GM19035 (cell line): ENCODE measurements at regions not wholly inside any gene's neighbourhood (a gene's known extent, or its start where the extent isn't known, plus 50 kb on each side); places are given as distances from the start of the nearest gene placed in this dataset.
A peak's percentile ranks its signal among the peaks of the same experiment; 100 is the strongest.

Source experiments
- ATAC-seq: cut with Tn5 transposase; IDR thresholded peaks from one replicate; pipeline ENCODE4 v1.9.1; 2021; ENCODE audit not compliant: unreplicated experiment

DNA sequence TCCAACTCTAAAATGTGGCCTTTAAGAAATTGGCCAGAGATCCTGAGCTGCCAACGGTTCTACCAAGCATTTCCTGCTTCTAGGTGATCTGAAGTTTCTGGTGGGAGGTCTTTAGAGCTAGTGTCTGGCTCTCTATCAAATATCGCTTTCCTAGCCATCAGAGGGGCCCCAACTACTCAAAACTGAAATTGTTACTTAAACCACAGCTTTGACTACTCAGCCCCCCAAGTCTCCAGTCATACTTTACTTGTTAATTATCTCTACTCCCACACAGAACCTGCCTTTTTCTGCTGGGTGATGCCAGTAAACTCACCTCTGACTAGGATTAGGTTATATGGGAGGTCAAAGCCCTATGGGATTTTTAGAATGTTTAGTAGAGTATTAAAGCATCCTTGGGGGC lies 95.1 kb downstream of the FASLG start:
- no peak for ATAC-seq

DNA sequence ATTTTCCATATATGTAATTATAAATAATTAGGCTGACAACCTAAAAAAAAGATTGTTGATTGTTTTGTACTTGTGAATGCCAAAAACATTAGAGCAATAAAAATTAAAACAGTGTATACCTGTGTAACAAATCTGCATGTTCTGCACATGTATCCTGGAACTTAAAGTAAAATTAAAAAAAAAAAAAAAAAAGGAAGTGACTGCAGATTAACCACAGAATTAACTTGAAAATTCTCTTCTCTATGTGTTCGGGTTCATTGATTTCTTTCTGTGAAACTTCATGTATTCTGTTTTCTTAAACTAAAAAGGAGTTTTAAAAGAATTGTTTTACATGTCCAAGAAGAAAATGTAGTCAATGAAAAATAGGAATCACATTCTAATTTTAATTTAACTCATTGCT lies 95.7 kb downstream of the FASLG start:
- no peak for ATAC-seq

DNA sequence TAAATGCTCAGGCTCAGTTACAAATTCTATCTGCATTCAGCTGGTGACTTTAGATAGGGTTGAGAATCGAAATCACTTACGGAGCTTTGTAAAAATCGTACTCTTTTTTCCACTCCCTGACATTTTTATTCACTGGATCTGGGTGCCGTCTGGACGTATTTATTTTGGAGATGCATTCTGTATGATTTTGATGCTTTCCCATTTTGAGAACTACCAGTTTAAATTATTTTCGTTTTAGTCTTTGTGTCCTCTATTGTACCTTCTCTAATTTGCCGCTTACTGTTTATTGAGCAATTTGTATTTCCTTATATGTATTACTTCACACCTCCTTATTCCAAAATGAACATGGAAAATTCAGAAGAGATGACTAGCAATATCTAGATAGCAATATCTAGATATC lies 96.2 kb downstream of the FASLG start:
- ATAC-seq: no peak

DNA sequence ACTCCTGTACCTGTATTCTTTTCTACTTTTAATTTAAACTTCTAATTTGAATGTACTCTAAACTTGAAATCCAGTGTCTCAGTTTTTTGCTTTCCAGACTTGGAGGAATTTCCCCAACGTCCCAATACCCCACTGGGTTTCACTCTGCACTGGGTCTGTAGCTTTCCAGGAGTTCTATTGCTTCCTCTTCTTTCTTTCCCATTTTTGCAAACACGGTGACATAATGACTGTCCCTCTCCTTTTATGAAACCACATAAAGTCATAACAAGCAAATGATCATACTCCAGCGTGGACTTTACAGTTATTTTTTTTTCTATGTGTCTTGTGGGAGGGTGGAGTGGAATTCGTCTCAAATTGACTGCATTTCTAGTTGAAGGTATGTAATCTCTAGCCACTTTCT lies 97.1 kb downstream of the FASLG start:
- ATAC-seq: no peak

DNA sequence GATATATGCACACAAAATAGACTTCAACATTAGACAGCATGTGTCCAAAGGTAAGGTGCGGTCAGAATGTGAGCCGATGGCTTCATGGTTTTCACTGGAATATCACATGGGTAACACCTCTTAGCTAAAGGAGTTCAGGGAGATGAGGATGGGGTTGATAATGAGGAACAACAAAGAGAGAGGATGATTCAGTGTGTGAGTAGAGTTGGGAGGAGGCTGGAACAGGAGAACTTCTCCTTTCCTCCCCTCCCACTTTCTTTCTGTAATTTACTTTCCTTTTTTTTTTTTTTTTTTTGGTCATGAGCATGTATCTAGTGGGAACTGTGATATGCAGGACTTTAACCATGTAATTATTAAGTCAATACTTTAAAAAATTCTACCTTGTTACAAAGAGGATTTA lies 99.4 kb downstream of the FASLG start:
- ATAC-seq: no peak

DNA sequence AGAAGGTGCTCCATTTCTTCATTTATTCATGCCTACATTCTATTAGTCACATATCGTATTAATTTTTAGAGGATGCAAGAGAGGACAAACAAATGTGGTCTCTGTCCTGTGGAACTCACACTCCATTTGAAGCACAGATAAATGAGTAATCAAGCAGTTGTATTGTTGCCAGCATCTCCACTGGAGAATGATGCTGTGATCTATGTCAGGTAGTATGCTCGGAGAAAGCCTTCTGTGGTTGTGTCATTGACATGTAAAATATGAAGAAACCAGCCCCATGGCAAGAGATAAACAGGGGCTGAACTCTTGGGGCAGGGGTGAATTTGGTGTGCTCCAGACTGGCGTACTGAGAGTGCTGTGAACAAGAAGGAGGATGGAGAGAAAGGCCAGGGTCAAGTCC lies 101.2 kb downstream of the FASLG start:
- ATAC-seq: no peak

DNA sequence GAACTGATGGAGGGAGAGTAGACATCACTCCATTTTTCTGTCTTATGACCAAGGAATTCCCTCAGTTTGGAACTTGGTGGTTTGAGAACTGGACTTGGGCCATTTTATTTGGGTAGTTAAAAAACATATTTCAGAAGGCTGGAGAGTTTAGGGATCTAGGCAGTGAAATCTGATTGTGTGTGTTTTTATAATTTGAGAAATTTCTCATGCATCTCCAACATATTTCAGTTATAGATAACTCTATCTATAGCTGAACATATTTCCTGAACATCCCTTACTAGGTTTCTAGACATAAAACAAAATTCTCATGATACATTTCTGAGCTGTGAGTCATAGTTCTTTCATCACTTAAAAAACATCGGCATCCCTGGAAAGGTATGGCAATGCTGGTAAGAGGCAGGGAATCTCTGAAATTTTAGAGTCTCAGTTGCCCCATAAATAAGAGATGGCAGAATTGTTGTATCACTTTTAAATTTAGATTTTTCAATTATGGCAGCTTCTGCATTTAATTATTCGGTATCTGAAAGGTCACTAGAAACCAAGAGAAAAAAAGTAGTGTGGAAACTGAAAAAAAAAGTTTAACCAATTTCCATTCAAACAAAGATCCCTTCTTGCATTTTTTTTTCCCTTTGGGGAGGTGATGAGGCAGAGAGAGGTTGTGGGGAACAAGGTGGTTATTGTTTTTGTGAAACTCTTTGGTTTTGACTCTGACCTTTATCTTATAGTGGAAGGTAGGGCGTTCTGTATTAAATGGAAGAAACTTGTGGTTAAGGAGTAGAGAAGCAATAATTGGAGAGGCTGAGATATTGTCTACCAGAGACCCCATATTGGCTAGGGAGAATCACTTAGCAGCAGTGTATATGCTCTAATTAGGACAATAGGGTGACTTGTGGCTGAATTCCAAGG lies 102.9 kb downstream of the FASLG start:
- ATAC-seq: no peak

DNA sequence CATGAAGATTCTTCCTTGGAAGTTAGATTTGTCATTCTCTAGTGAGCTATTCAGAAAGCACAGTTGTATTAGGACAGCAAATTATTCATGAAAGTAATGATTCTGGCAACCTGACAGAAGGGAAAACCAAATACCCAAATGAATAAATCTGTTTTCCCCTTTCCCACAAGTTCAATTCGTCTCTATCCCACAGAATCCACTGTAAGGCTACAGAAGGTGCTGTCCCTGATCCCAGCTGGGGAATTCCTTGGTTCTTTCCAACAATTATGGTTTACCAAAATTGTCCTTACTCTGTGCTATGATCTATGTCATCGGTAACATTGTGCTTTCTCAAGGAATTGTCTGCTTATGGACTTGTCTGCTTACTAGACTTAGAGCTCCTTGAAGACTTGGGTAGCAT lies 104.2 kb downstream of the FASLG start:
- no peak for ATAC-seq

DNA sequence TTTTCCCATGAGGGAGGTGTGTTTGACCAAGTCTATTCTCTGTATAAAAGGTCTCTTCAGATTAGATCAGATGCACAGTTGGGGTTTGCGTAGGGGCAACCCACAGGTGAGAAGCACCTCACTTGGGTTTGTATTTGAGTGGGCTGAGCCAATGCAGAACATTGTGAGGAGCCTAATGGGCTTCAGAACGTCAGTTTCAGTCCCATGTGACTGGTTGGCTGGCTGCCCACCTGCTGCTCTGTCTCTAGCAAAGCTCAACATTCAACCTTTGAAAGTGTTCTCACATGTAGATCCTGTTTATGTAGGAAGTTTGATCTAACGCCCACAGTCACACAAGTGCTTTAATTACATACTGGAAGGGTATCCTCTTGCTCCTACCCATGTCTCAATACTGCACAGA lies 105.5 kb downstream of the FASLG start:
- no peak for ATAC-seq

DNA sequence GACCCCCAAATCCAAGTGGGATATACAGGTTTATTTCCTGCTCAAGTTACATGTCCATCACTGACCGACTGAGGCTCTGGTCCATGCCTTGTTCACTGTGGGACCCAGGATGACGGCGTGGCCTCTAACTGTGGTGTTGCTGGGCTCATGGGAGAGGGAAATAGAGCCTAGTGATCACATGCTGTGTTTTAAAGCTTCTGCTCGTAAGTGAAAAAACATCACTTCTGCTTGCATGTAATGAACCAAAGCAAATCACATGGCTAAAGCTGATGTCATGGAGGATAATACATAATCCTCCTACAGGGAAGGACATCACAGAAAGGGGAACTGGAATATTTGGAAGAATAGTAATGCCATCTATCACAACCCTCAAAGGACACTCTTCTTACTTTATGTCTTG lies 107.6 kb downstream of the FASLG start:
- no peak for ATAC-seq

DNA sequence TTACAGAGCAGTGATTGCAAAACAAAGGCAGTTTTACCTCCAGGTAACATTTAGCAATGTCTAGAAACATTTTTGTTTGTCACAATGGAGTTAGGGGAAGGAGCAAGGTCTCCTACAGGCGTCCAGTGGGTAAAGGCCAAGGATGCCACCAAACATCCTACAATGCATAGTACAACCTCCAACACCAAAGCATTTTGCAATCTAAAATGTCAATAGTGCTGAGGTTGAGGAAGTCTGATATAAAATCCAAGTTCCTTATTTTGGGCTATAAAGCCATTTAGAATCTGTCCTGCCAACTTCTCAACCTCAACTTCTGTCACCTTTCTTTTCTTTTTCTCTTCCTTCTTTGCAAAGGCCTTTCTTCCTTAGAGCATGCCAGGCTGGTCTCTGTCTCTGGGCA lies 111.2 kb downstream of the FASLG start:
- no peak for ATAC-seq

DNA sequence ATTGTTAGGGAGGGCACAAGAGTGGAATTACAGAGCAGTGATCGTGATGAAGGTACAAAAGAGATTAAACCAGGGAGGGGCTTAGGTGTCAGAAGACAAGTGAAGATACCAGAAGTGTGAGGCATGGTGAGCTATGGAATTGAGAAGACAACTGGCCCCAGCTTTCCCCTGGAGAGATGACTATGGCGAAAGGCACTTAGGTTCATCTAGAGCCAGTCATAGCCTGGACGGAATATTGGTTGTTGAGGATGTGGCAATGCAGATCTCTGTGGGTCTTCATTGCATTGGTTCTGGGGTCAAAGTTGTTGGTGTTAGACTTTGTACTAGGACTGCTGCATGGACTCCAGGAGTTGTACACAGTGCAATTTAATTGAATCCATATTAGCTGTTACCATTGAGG lies 115.7 kb downstream of the FASLG start:
- ATAC-seq: no peak

DNA sequence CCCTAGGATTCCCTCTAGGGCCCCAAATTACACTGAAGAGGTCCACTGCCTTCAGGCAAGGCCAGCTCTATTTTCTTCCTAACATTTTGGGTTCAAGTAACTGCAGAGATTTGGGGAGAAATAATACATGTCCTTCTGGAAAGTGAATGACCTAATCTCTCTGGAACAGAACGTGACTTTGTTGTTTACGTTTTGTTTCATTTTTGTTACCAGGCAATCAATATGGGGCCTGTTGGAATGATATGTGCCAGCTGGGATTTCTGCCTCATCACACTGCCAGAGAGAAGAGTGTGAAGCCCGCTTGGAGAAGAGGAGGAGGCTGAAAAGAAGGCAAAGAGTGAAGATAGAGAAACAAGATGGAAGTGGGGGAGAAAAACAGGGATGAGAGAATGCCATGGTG lies 116.7 kb downstream of the FASLG start:
- no peak for ATAC-seq

DNA sequence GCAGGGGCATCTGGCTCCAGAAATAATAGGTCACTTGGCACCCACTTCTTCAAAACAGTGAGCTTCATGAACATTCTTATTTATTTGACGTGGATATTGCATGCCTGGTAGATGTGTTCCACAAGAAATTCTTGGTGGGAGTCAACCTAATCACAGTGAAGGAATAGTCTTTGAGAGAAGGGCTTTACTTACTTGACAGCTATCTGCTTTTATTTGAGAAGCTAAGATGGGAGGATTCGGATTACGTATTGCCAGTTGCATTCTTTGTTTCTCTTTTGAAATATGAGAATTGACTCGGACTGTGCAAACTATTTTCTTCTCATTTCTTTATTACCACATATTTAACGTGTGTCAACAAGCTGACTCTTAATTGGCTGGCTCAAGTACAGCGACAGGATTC lies 117.2 kb downstream of the FASLG start:
- no peak for ATAC-seq

DNA sequence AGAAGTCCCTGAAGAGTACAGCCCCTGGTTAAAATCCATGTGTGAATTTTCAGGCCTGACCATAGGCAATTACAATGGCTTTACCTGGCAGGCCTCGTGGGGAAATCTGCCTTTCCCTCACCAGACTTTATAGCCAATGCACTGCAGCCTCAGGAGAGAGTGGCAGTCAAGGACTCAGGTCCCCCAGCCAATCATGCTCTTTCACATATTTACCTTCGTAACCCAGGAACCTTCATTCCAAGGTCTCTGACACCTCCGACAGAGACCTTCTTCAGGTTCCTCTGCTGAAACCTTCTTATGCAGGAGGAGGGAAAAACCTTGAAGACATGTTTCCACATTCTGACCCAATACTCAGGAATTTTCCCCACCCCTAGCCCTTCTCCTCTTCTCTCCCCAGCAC lies 118.9 kb downstream of the FASLG start:
- ATAC-seq: no peak

DNA sequence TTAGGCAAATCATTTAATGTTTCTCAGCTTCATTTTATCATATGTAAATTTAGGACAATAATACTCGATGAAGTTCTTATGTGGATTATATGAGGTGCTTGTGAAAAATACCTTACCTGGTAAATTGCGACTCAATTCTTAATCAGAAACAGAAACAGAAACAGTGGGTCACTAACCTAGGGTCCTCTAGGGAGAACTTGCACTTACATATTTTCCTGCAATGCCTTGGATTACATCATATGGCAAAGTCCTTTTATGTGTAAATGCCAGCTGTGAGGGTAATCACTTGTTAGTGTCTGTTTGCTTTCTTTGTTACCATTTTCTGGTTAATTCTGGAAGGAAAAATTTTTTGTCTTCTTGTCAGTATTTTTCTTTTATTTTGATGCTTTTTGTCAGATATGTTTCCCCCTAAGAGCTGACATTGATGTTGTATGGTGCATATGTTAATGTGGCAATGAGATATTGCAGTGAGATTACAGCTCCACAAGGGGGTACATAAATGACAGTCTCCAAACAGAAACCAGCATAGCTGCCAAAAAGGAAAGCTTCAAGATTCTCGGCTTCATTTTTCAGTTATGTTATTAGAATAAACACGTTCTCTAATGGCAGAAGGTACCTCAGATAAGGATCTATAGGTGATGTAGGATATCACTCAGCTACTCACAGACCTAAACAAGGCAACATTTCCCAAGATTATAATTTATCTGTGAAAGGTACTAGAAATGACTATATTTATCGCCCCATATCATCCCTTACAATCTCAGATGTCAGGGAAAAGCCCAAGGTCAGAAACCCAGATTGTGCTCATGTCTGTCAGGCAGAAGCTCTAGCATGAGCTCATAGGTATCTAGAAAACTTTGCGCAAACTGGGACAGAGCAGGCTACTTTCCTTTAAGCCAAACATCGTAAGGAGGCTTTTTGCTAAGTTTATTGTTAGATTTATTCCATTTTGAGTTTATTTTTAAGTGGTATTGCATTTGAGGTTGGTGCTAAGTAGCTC lies 119.9 kb downstream of the FASLG start:
- ATAC-seq: peak; percentile 57

DNA sequence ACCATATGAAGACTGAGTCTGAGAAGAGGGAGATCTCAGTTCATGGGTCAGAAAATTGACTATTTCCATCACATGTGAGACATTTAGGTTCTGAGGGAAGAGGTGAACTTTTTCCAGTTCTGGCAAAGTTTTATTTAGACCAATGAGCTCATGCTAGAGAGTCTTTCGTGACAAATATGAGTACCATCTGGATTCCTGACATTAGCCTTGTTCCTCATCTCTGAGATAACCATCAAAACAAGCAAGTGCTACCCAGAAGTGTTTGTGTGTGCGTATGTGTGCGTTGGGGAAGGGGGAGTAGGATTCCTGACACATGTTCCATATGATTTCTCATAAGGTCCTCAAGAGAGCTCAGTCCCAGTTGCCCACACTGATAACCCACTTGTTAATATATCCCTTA lies 120.6 kb downstream of the FASLG start:
- ATAC-seq: no peak

DNA sequence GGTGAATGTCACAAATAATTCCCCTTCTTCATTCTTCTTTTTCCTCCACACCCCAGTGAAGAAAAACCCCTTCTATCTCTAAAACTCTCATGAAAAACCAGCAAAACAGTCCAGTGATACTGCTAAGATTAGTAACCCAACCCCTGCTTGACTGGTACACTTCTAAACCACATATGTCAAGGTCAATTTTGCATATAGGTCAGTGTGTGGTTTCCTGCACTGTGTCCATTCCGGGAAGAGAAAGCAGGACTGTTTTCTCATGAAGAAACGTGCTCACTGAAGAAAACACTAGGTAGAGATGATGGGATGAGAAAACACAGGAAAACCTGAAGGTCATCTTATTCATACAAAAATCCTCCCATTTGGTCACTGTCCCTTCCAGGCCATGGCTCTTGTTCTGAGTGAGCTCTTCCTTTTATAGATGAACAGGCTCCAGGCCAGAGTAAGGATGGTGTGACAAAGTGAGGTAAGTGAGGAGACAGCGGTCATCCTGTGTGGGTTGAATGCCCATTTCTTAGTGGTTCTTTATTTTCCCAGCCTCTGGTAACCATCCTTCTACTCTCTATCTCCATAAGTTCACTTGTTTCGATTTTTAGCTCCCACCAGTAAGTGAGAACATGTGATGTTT lies 122.7 kb downstream of the FASLG start:
- peak; percentile 88 for ATAC-seq

DNA sequence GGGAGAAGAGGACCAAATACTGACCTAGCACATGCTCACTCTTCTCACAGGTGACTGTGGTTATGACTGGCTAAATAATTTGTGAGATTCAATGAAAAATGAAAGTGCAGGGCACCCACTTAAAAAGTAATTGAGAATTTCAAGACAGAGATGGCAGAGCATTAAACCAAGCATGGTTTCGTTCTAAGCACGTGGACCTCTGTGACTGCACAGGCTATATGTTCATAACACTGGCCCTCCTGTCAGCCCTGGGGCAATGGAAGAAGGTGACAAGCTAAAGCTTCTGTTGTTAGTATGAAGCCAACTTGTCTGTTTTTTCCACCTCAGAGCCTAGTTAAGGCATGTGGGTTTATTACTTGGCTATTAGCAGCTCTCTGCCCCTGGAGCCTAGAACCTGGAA lies 130.9 kb downstream of the FASLG start:
- no peak for ATAC-seq

DNA sequence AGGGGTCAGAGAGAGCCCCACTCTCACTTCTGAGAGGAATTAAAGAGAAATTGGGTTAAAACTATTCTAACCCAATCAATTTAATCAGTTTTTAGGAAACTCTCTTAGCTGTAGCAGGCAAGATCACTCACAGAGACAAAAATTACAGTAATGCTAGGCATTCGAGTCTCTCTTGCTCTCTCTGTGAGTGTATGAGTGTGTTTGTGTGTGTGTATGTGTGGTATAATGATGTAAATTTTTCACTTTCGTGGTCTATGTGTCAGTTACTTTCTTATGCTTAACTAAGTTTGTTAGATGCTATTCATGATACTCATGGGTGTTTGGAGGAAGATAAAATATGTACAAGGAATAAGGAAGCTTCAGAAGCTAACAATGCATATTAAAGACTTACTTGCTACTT lies 131.3 kb downstream of the FASLG start:
- no peak for ATAC-seq

DNA sequence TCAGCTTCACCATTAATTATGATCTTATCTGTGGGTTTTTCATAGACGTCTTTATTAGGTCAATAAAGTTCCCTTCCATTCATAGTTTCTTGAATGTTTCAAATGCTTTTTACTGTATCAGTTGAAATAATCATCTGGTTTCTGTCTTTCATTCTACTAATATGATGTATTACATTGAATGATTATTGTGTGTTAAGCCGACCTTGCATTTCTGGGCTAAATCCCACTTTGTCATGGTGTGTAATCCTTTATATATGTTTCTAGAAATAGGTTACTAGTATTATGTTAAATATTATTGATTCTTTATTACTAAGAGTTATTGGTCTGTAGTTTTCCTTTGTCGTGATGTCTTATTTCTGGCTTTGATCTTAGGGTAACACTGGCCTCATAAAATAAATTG lies 134.9 kb downstream of the FASLG start:
- no peak for ATAC-seq

DNA sequence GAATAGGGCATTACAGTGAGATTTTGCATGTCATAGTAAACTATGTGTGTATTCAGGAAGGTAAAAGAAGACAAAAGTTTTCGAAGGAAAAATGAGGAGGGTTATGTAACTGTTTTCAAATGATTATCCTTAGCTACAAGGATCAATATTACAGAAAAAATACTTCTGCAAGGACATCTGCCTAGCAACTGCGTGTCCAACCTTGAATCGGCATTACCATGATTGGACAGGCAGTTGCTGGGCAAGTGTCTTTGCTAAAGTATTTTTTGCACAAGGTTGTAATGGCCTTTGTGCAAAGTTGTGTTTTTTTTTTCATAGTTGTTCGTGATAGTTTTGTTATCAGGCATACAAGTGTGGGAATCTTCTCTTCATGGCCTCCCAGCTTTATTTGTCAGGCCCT lies 136.8 kb downstream of the FASLG start:
- no peak for ATAC-seq
